Activated gamma-delta T cell treated with anti-CD3 and anti-CD28 coated beads, Interleukin-2, amount 50 U/mL, for 16 hours (primary cell): ENCODE measurements at regions not wholly inside any gene's neighbourhood (a gene's known extent, or its start where the extent isn't known, plus 50 kb on each side); places are given as distances from the start of the nearest gene placed in this dataset.

Source experiments
- DNase-seq: peaks from one replicate; pipeline ENCODE4 v3.0.0-alpha.2; 2020; ENCODE audit warnings: low read depth

DNA sequence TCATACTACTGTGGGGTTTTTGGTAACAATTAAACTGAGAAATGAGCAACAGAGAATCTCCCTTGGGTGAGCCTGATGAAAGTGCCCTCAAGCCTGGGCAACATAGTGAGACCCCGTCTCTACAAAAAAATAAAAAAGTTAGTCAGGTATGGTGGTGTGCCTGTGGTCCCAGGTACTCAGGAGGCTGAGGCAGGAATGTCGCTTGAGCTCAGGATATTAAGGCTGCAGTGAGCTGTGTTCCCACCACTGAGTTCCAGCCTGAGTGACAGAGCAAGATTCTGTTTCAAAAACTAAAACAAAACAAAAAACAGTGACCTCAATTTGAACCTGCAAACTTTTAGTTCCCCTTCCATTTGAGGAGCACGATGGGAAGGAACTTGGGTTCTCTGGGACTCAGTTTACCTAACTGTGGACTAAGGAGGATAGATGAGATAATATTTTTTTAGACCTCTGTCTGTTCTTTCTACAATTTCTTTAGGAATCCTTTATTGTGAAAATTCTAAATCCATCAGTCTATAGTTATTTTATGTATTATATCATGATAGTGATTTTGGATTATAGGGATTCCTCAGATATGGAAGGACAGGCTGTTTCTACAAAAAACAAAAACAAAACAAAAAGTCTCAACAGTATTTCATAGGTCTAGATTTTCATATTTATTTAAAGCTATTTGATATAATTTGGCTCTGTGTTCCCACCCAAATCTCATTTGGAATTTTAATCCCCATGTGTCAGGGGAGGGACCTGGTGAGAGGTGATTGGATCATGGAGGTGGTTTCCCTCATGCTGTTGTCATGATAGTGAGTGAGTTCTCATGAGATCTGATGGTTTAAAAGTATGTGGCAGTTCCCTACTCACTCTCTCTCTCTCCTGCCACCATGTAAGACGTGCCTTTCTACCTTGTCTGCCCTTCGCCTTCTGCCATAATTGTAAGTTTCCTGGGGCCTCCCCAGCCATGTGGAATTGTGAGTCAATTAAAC lies 178.6 kb downstream of the MYCN start:
- DNase-seq: no peak

- DNase-seq: no peak
Measured at GRCh38 chr2:16117791-16118610, 177.7 kb downstream of the MYCN start.

- DNase-seq: no peak
Measured at GRCh38 chr2:16117021-16117700, 176.8 kb downstream of the MYCN start.

GRCh38 chr2:16115881-16116830 lies 175.8 kb downstream of the MYCN start:
- no peak for DNase-seq

- DNase-seq: no peak
Measured at GRCh38 chr2:16115291-16115690, 174.9 kb downstream of the MYCN start.

DNA sequence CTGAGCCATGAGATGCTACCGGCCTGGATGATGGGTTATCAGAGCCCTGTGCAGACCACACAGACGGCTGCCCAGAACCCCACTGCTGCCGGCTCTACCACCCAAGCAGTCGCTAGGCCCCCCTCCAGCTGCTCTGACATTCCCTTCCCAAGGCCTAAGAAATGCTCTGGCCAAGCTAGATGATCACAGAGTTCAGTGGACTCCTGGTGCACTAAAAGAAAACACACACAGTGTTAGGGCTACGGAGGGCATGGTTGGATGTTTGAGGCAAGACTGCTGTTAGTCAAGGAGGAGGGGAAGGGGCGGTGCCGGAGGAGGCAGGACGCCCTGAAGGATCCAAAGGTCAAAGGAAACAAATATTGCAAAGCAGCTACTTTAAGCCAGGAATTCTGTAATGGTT lies 174.5 kb downstream of the MYCN start:
- no peak for DNase-seq

DNA sequence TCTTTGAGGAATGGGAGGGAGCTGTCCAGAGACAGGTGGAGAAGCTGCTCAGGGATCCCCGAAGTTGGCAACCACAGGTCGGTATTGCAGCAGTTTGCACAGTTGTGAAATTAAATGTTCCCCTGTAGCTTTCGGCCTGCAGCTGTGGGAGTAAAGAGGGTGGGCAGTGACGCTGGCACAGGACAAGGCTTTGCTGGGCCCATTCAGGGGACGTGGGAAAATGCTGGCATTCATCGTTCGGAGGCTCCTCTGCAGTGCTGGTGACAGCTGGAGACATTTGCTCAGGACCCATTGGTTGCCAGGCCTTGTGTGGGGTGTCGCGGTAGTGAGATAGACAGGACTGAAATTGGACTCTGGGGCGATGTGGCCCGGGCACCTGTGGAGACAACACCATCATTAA lies 173.7 kb downstream of the MYCN start:
- DNase-seq: no peak

DNA sequence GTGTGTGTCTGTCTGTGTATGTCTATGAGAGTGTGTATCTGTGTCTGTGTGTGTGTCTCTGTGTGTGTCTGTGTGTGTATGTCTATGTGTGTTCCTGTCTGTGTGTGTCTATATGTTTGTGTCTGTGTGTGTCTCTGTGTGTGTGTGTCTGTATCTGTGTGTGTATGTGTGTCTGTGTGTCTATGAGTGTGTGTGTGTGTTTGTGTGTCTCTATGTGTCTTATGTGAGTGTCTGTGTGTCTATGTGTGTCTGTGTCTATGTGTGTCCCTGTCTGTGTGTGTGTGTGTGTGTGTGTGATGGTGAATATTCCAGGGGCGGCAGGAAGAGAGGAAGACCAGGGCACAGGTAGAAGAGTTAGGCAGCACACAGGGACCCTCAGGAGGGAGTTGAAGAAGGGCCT lies 173.2 kb downstream of the MYCN start:
- DNase-seq: no peak

GRCh38 chr2:16112972-16113560 lies 172.7 kb downstream of the MYCN start:
- DNase-seq: no peak

GRCh38 chr2:16112251-16112971 lies 172.1 kb downstream of the MYCN start:
- no peak for DNase-seq

DNA sequence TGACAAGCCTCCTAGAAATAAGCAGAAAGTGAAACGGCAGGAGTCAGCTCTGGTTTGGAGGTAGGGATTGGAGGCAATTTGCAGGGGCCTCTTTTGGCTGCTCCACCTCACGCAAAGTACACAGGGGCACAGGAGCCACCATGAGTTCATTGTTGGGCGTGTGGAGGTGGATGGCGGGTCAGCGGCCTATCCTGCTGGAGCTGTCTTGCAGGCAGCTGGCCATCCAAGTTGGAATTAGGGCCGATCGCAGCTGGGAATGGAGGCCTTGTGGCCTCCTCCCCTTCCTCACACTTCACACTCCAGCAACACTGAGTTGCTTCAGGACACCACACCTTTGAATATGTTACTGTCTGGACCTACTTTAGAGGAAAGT lies 171.5 kb downstream of the MYCN start:
- DNase-seq: no peak

DNA sequence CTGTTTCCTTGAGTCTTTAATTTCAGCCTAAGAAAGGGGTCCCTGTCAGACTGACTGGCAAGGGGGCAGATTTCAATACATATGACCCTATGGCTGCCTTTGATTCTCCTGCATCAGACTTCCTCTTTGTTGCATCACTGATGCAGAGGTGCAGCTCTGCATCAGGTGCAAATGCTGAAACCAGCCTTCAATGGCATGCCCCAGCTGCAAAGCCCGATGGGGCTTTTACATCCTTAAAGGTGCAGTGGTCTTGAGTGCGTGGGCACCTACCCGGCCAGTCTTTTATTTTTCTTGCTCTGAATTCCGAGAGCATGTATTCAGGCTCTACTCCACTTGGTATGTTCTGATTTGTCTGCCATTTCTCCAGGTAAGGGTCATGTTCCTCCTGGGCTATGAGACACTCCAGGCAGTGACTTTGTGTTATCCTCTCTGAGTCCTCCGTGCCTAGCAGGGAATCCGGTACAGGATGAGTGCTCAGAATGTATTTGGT lies 169.5 kb downstream of the MYCN start:
- DNase-seq: no peak

DNA sequence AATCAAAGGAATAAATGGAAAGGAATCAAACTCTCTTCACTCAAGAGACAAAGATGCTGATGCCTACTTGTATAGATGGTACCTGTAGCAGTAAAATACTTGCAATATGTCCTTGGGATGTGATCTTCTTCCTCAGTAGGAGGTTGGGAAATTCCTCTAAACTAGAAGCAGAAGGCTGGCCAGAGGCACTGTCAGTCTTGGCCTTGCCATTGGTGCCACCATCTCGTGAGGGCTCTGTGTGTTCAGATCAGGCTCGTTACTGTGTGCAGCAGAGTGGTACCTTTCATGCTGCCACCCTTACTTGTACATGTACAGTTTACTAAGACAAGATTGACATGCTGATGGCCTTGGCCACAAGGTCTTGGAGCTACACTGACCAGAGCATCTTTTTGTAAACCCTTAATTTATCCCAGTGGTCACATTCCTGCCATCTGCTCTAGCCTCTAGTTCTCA lies 169.0 kb downstream of the MYCN start:
- DNase-seq: no peak

- no peak for DNase-seq
Measured at GRCh38 chr2:16107246-16107645, 166.9 kb downstream of the MYCN start.

DNA sequence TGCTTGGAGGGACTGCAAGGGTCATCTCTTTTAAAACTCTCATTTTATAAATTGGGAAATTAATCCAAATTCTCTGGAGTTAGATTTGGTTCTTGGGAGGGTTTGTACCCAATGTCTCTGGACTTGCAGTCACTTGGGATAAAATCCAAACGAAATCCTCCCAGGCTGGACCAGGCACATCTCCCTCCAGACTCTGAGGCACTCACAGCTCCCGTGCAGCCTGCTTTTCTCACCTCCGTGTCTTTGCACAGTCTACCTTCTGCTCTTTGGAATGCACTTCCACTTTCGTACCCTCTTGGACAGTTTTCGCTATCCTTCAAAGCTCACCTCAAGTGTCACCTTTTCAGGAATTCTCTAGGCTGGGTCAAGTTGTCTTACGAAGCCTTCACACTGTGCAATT lies 166.3 kb downstream of the MYCN start:
- no peak for DNase-seq

DNA sequence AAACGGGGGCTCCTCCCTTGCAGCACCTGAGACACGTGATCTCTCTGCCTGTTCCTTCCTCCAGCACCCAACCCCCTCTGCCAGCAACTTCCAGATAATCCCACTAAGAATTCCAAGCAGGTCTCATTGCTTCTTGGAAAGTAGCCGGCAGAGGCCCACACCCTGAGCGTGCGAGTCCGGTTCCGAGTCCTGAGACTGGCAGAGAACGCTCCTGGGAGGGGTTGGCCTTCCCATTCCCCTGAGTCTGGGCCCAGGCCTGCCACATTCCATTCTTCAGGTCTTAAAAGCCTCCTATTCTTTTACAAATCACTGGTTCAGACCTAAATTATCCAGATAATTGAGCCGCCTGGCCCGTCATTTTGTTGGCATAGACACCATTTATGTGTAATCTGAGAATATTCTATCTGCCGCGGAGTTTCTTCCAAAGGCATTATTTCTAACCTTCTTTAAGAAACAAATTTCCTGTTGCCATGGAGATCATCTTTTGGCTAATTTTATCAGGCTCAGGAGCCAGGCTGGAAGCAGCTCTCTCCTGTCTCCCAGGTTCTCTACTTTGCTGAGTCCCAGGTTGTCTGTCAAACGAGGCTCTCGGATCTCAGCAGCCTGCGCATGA lies 165.4 kb downstream of the MYCN start:
- no peak for DNase-seq

- no peak for DNase-seq
Measured at GRCh38 chr2:16104949-16105668, 164.8 kb downstream of the MYCN start.

DNA sequence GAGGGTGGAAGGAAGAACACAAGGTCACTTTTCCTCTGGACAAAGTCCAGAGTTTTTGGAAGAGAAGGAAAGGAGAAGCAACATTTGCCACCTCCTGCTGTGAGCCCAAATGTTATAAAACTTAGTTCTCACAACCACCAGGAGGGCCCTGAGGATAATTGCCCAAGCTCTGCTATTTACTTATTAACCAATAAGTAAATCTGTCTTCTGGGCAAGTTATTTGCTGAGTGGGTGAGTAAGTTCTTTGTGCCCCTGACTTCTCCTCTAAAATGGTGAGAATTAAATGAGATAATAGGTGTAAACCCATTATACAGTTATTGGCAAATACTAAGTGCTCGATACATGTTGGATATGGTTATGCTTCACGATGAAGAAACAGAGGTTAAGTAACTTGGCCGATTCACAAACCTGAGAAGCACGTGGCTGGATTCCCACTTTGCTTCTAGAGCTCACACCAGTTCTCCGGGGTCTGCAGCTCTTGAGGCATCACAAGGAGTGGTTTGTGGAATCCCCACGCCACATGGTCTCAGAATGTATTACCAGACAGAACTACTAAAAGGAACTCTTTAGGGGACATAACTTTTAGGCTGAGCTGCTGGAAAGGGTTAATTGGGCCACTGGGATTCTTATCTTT lies 164.1 kb downstream of the MYCN start:
- no peak for DNase-seq
